CD14-positive monocyte (primary cell): ENCODE measurements at regions not wholly inside any gene's neighbourhood (a gene's known extent, or its start where the extent isn't known, plus 50 kb on each side); places are given as distances from the start of the nearest gene placed in this dataset.

Experiments used
- DNase-seq, 3 donors: peaks; one replicate each; pipeline ENCODE4 v3.0.0-alpha.2; 2011 to 2022
- H2AFZ ChIP-seq: 2 replicates; pipeline ENCODE4 v1.6.0; 2012; ENCODE audit warnings: mild to moderate bottlenecking, low read depth, low read length, inconsistent platforms; ENCODE audit not compliant: insufficient read depth, poor library complexity, severe bottlenecking
- H3K27ac ChIP-seq, 2 donors: 1 replicate in 1 of 2; 2 replicates in 1 of 2; pipeline ENCODE4 v1.5.1; 2012 to 2013; ENCODE audit warnings: low read length in 2 of 2, control low read depth in 1 of 2, inconsistent platforms in 1 of 2, low read depth in 1 of 2, mild to moderate bottlenecking in 1 of 2
- H3K27me3 ChIP-seq, 2 donors: one replicate each; pipeline versions ENCODE4 v1.6.0 to v1.6.1; 2011 to 2013; ENCODE audit warnings: low read length in 2 of 2; ENCODE audit not compliant: control insufficient read depth in 2 of 2, insufficient read depth in 2 of 2
- H3K36me3 ChIP-seq, 2 donors: replicated peaks in 1 of 2; 1 replicate in 1 of 2; 2 replicates in 1 of 2; pipeline versions ENCODE4 v1.5.1 to v1.6.1; 2012 to 2013; ENCODE audit warnings: low read length in 2 of 2, control low read depth in 1 of 2, inconsistent platforms in 1 of 2, mild to moderate bottlenecking in 1 of 2; ENCODE audit not compliant: insufficient read depth in 2 of 2, control insufficient read depth in 1 of 2
- H3K4me1 ChIP-seq, 2 donors: 1 replicate in 1 of 2; 2 replicates in 1 of 2; pipeline versions ENCODE4 v1.5.1 to v1.6.1; 2012 to 2013; ENCODE audit warnings: low read length in 2 of 2, control low read depth in 1 of 2, inconsistent platforms in 1 of 2, mild to moderate bottlenecking in 1 of 2, moderate library complexity in 1 of 2; ENCODE audit not compliant: insufficient read depth in 2 of 2, control insufficient read depth in 1 of 2
- H3K4me2 ChIP-seq: replicated peaks from 2 replicates; pipeline ENCODE3; 2012; ENCODE audit warnings: low read length, moderate library complexity, mild to moderate bottlenecking; ENCODE audit not compliant: poor library complexity, severe bottlenecking; ENCODE audit errors: extremely low read depth
- H3K4me3 ChIP-seq, 3 experiments: fragments of 200-600 bp in 1 of 3; sonication (generic) in 1 of 3; replicated peaks in 1 of 3; 1 replicate in 2 of 3; 2 replicates in 1 of 3; pipeline ENCODE4 v1.5.1; 2011 to 2013; ENCODE audit warnings: low read length in 3 of 3, mild to moderate bottlenecking in 3 of 3, control low read depth in 2 of 3, low read depth in 2 of 3, inconsistent platforms in 1 of 3, moderate library complexity in 1 of 3
- H3K79me2 ChIP-seq: 2 replicates; pipeline ENCODE4 v1.6.0; 2012; ENCODE audit warnings: mild to moderate bottlenecking, control low read depth, inconsistent platforms, low read length, moderate library complexity; ENCODE audit not compliant: insufficient read depth
- H3K9ac ChIP-seq: 2 replicates; pipeline ENCODE4 v1.6.0; 2017; ENCODE audit warnings: low read length, mild to moderate bottlenecking; ENCODE audit not compliant: insufficient read depth, poor library complexity, severe bottlenecking
- H3K9me3 ChIP-seq, 2 donors: replicated peaks in 1 of 2; 1 replicate in 1 of 2; 2 replicates in 1 of 2; pipeline versions ENCODE4 v1.5.1 to v1.6.1; 2012 to 2013; ENCODE audit warnings: low read length in 2 of 2, control low read depth in 1 of 2; ENCODE audit not compliant: control insufficient read depth in 1 of 2, insufficient read depth in 1 of 2
- H4K20me1 ChIP-seq: 2 replicates; pipeline ENCODE4 v1.6.0; 2012; ENCODE audit warnings: mild to moderate bottlenecking, low read length, control low read depth, moderate library complexity; ENCODE audit not compliant: insufficient read depth
- H3K27ac Mint-ChIP-seq, 7 donors: one replicate each; pipeline ENCODE4 v1.8.0; 2020; ENCODE audit warnings: mild to moderate bottlenecking in 7 of 7, mixed read lengths in 7 of 7, moderate library complexity in 6 of 7, inconsistent platforms in 2 of 7
- H3K27me3 Mint-ChIP-seq, 3 donors: one replicate each; pipeline ENCODE4 v1.8.0; 2021 to 2022; ENCODE audit warnings: low read depth in 3 of 3, mild to moderate bottlenecking in 3 of 3, mixed read lengths in 3 of 3, moderate library complexity in 3 of 3, inconsistent platforms in 1 of 3
- H3K36me3 Mint-ChIP-seq, 2 donors: one replicate each; pipeline ENCODE4 v1.8.0; 2020; ENCODE audit warnings: mixed read lengths in 2 of 2, inconsistent platforms in 1 of 2, mild to moderate bottlenecking in 1 of 2
- H3K4me1 Mint-ChIP-seq: one replicate; pipeline ENCODE4 v1.8.0; 2020; ENCODE audit warnings: mild to moderate bottlenecking, mixed read lengths
- H3K4me3 Mint-ChIP-seq, 2 donors: one replicate each; pipeline ENCODE4 v1.8.0; 2020; ENCODE audit warnings: mild to moderate bottlenecking in 2 of 2, mixed read lengths in 2 of 2, moderate library complexity in 1 of 2
- H3K9me3 Mint-ChIP-seq, 7 donors: one replicate each; pipeline ENCODE4 v1.8.0; 2020 to 2022; ENCODE audit warnings: mixed read lengths in 7 of 7, mild to moderate bottlenecking in 6 of 7, moderate library complexity in 6 of 7, inconsistent platforms in 2 of 7
- WGBS: methylation state at CpG from one replicate; pipeline ENCODE4 v1.1.5; 2013; ENCODE audit warnings: missing lambda C conversion rate; ENCODE audit not compliant: insufficient coverage; 5-methylcytosine and 5-hydroxymethylcytosine counted together
- intact Hi-C, 2 donors: fragments of 100-400 bp; cut with micrococcal nuclease; formaldehyde crosslinking; loops; one replicate each; pipeline versions ENCODE4 v1.15.0 to v1.15.1; 2023
- TF ChIP-seq, protein P1 (sequence below): fragments of 200-600 bp; IDR thresholded peaks from one replicate; pipeline ENCODE4 v1.8.0; 2022; ENCODE audit warnings: antibody characterized with exemption, mild to moderate bottlenecking

DNA sequence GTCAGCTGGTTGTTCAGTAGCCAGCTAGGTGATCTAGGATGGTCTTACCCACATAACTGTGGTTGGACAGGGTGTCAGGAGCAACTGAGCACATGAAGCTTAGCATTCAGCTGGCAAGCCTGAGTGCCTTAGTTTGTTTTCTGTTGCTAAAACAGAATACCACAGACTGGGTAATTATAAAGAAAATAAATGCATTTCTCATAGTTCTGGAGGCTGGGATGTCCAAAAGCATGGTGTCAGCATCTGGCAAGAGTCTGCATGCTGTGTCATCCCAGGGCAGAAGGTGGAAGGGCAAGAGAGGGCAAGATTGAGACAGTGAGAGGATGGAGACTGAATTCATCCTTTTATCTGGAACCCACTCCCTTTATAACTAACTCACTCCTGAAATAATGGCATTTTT, 921.5 kb downstream of the TLE4 start:
- no peak overlapping the region for H2AFZ ChIP-seq
- H3K27me3 ChIP-seq: no peaks in the 10 kb centered on the region
- Mint-ChIP-seq H3K36me3 (no peaks in the 10 kb centered on the region), H3K27ac (no peak overlapping the region), H3K27me3 (peaks cover 0 to 4% (median 0%) of the 10 kb centered on the region in 3 donors), H3K9me3 (peaks cover 0 to 13% (median 6%) of the 10 kb centered on the region in 7 donors), H3K4me3 (no peak overlapping the region), H3K4me1 (no peaks in the 10 kb centered on the region)
- H3K9me3 ChIP-seq: peaks cover 16 to 20% of the 10 kb centered on the region in 2 donors
- no peaks in the 10 kb centered on the region for H3K4me1 ChIP-seq
- H3K27ac ChIP-seq: no peak overlapping the region
- no peak for DNase-seq
- H4K20me1 ChIP-seq: no peaks in the 10 kb centered on the region
- no peak overlapping the region for H3K4me3 ChIP-seq
- H3K4me2 ChIP-seq: no peak overlapping the region
- intact Hi-C loops: no loop called here
- TF ChIP-seq, protein P1, sequence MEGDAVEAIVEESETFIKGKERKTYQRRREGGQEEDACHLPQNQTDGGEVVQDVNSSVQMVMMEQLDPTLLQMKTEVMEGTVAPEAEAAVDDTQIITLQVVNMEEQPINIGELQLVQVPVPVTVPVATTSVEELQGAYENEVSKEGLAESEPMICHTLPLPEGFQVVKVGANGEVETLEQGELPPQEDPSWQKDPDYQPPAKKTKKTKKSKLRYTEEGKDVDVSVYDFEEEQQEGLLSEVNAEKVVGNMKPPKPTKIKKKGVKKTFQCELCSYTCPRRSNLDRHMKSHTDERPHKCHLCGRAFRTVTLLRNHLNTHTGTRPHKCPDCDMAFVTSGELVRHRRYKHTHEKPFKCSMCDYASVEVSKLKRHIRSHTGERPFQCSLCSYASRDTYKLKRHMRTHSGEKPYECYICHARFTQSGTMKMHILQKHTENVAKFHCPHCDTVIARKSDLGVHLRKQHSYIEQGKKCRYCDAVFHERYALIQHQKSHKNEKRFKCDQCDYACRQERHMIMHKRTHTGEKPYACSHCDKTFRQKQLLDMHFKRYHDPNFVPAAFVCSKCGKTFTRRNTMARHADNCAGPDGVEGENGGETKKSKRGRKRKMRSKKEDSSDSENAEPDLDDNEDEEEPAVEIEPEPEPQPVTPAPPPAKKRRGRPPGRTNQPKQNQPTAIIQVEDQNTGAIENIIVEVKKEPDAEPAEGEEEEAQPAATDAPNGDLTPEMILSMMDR: no peak
- no peaks in the 10 kb centered on the region for H3K36me3 ChIP-seq
- no peaks in the 10 kb centered on the region for H3K79me2 ChIP-seq
- no peak overlapping the region for H3K9ac ChIP-seq

DNA sequence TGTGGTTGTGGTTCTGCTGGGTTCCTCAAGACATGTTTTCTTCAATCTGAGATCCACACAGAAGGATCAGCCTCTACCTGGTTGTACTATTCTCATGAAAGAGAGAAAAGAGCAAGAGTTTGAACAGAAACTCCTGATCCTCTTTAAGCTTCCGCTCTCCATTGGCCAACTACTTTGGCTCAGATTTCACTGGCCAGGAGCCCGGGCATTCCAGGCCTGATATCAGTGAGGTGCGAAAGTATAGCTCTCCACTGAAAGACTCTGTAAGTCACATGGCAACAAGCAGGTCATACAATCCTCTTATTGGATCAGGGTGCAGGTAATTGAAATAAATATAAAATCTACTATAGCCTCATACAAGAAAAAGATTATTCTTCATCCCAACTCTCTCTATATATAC, 920.5 kb downstream of the TLE4 start:
- Histone ChIP-seq H3K9ac (no peak overlapping the region), H2AFZ (no peak overlapping the region), H3K36me3 (no peaks in the 10 kb centered on the region), H3K9me3 (peaks cover 7 to 13% of the 10 kb centered on the region in 2 donors), H3K4me2 (no peak overlapping the region), H4K20me1 (no peaks in the 10 kb centered on the region), H3K4me3 (no peak overlapping the region), H3K27ac (no peak overlapping the region), H3K4me1 (no peaks in the 10 kb centered on the region), H3K27me3 (no peaks in the 10 kb centered on the region), H3K79me2 (no peaks in the 10 kb centered on the region)
- intact Hi-C loops: no loop called here
- TF ChIP-seq, protein P1: no peak
- Mint-ChIP-seq H3K9me3 (peaks cover 0 to 8% (median 5%) of the 10 kb centered on the region in 7 donors), H3K36me3 (no peaks in the 10 kb centered on the region), H3K27me3 (peaks cover 0 to 4% (median 0%) of the 10 kb centered on the region in 3 donors), H3K27ac (no peak overlapping the region), H3K4me1 (no peaks in the 10 kb centered on the region), H3K4me3 (no peak overlapping the region)
- no CpG with 5 or more reads among the region's 3 CpGs for WGBS
- no peak for DNase-seq
